ENCODE measurements at regions not wholly inside any gene's neighbourhood (a gene's known extent, or its start where the extent isn't known, plus 50 kb on each side); places are given as distances from the start of the nearest gene placed in this dataset.

- Histone ChIP-seq H3K56ac (ENCODE audit: insufficient read length, low read depth, low read length) (no peak overlapping the region), H3K23ac (ENCODE audit: insufficient read length, low read depth, low read length) (no peak overlapping the region), H4K5ac (ENCODE audit: insufficient read length, low read depth, low read length) (no peak overlapping the region), H2AFZ (ENCODE audit: low read length) (no peak overlapping the region), H4K20me1 (ENCODE audit: control insufficient read depth, insufficient read depth, insufficient read length) (no peaks in the 10 kb centered on the region), H3K9me3 (ENCODE audit: control insufficient read depth, low read depth, low read length) (no peaks in the 10 kb centered on the region), H2BK20ac (ENCODE audit: low read depth, low read length, poor library complexity, severe bottlenecking) (no peak overlapping the region), H2BK15ac (ENCODE audit: low read depth, low read length) (no peak overlapping the region), H3K4ac (ENCODE audit: low read depth, low read length) (no peak overlapping the region), H2BK5ac (ENCODE audit: insufficient read length, low read length) (no peak overlapping the region), H3K79me2 (ENCODE audit: insufficient read depth, low read length) (no peaks in the 10 kb centered on the region), H3K14ac (ENCODE audit: insufficient read depth, low read length) (no peak overlapping the region), H3K18ac (ENCODE audit: insufficient read length, low read depth, low read length) (no peak overlapping the region), H2AK5ac (ENCODE audit: insufficient read length, low read length) (no peak overlapping the region), H3K27me3 (ENCODE audit: insufficient read depth, low read length) (no peaks in the 10 kb centered on the region), H3K23me2 (ENCODE audit: insufficient read length, low read depth, low read length, poor library complexity, severe bottlenecking) (no peaks in the 10 kb centered on the region), H4K91ac (ENCODE audit: insufficient read length, low read depth, low read length) (no peak overlapping the region), H3K4me1 (ENCODE audit: insufficient read depth, low read length) (no peaks in the 10 kb centered on the region), H2BK12ac (ENCODE audit: insufficient read length, low read depth, low read length) (no peak overlapping the region), H3K79me1 (ENCODE audit: insufficient read depth, low read depth, low read length, poor library complexity, severe bottlenecking) (no peaks in the 10 kb centered on the region), H3K27ac (ENCODE audit: insufficient read length, low read depth, low read length) (no peak overlapping the region), H2BK120ac (ENCODE audit: low read depth, low read length, poor library complexity, severe bottlenecking) (no peak overlapping the region), H4K8ac (replicated peaks; ENCODE audit: insufficient read length, low read depth, low read length) (no peak overlapping the region), H3K9ac (ENCODE audit: extremely low read depth, insufficient read length, low read length) (no peak overlapping the region), H3T11ph (ENCODE audit: low read length) (no peak overlapping the region), H3K4me2 (ENCODE audit: insufficient read depth, insufficient read length, low read length) (no peak overlapping the region)
- Mint-ChIP-seq H3K9me3 (peaks cover 0 to 4% of the 10 kb centered on the region in 2 experiments; a peak in 1 of 5 replicates), H3K27ac (no peak overlapping the region), H3K27me3 (ENCODE audit: low read depth) (peaks cover 2% of the 10 kb centered on the region; the same call in 1 of the 2 replicates), H3K4me1 (no peaks in the 10 kb centered on the region), H3K36me3 (ENCODE audit: insufficient read depth in 1 of 3, low read depth in 3 of 3) (no peaks in the 10 kb centered on the region), H3K4me3 (no peak overlapping the region)
- no peak for TF ChIP-seq CTCF (conservative IDR thresholded peaks at IDR 0.05)
- DNase-seq = no peak
- no CpG with 5 or more reads among the region's 2 CpGs for WGBS (ENCODE audit: extremely low coverage, insufficient read length, low lambda C conversion rate)
Measured at GRCh38 chr5:102154291-102154690, 141.8 kb downstream of the SLCO4C1 start.

Measured in H9 (cell line).